Transverse colon (tissue), 4 donors: ENCODE measurements at regions not wholly inside any gene's neighbourhood (a gene's known extent, or its start where the extent isn't known, plus 50 kb on each side); places are given as distances from the start of the nearest gene placed in this dataset.
"Not testable (repeated sequence)": the region's sequence is repeated elsewhere in the genome, so short reads cannot be mapped to it uniquely, and the experiment has no call there.

ENCODE experiments used
- EP300 ChIP-seq: sonication (generic); formaldehyde crosslinking; IDR thresholded peaks from one replicate; pipeline ENCODE4 v1.6.1; 2017; ENCODE audit warnings: antibody characterized with exemption, low read depth
- POLR2A ChIP-seq: fragments of 450-650 bp; IDR thresholded peaks from one replicate; pipeline ENCODE4 v1.6.1; 2016; ENCODE audit warnings: antibody characterized with exemption, mild to moderate bottlenecking, moderate library complexity
- POLR2AphosphoS5 ChIP-seq, 3 donors: sonication (generic); formaldehyde crosslinking; IDR thresholded peaks; one replicate each; pipeline ENCODE4 v1.6.1; 2016; ENCODE audit warnings: antibody characterized with exemption in 3 of 3
- TF ChIP-seq, protein P1 (sequence below), 5 experiments: fragments of 200-600 bp in 3 of 5; fragments of 450-650 bp in 2 of 5; sonication (generic) in 3 of 5; IDR thresholded peaks; 1 replicate in 2 of 5; 2 replicates in 3 of 5; pipeline ENCODE4 v1.5.1; 2016 to 2017; ENCODE audit warnings: antibody characterized with exemption in 5 of 5, inconsistent platforms in 3 of 5, mild to moderate bottlenecking in 2 of 5, moderate library complexity in 1 of 5

DNA sequence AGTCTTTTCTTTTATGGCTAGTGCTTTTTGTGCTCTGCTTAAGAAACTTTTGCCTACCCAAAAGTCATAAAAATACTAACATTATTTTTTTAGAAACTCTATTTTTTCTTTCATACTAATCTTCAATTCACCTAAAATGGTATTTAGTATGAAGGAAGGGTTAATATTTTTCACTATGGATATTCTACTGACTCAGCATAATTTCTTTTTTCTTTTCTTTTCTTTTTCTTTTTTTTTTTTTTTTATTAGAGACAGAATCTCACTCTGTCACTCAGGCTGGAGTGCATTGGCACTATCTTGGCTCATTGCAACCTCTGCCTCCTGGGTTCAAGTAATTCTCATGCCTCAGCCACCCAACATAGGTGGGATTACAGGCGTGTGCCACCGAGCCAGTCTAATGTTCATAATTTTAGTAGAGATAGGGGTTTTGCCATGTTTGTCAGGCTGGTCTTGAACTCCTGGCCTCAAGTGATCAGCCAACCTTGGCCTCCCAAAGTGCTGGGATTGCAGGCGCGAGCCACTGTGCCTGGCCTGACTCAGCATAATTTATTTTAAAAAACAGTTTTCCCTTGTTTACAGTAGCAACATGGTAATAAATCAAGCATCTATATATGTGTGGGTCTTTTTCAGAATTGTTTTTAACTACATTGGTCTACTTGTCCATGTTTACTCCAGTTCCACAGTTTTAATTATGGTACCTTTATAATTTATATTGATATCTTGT, 91.8 kb downstream of the GYPE start:
- TF ChIP-seq, protein P1, sequence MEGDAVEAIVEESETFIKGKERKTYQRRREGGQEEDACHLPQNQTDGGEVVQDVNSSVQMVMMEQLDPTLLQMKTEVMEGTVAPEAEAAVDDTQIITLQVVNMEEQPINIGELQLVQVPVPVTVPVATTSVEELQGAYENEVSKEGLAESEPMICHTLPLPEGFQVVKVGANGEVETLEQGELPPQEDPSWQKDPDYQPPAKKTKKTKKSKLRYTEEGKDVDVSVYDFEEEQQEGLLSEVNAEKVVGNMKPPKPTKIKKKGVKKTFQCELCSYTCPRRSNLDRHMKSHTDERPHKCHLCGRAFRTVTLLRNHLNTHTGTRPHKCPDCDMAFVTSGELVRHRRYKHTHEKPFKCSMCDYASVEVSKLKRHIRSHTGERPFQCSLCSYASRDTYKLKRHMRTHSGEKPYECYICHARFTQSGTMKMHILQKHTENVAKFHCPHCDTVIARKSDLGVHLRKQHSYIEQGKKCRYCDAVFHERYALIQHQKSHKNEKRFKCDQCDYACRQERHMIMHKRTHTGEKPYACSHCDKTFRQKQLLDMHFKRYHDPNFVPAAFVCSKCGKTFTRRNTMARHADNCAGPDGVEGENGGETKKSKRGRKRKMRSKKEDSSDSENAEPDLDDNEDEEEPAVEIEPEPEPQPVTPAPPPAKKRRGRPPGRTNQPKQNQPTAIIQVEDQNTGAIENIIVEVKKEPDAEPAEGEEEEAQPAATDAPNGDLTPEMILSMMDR (IDR thresholded peaks at IDR 0.05), result not testable (repeated sequence)
- TF ChIP-seq POLR2A; POLR2AphosphoS5 (IDR thresholded peaks at IDR 0.05); EP300: not testable (repeated sequence)
